Epithelial cell of prostate (primary cell): ENCODE measurements at regions not wholly inside any gene's neighbourhood (a gene's known extent, or its start where the extent isn't known, plus 50 kb on each side); places are given as distances from the start of the nearest gene placed in this dataset.

Source experiments
- DNase-seq: peaks from one replicate; pipeline ENCODE4 v3.0.0-alpha.2; 2011; ENCODE audit warnings: low read depth, low spot score
- H3K27ac ChIP-seq: fragments of 450-650 bp; 2 replicates; pipeline ENCODE4 v1.5.1; 2017; ENCODE audit warnings: mild to moderate bottlenecking

DNA sequence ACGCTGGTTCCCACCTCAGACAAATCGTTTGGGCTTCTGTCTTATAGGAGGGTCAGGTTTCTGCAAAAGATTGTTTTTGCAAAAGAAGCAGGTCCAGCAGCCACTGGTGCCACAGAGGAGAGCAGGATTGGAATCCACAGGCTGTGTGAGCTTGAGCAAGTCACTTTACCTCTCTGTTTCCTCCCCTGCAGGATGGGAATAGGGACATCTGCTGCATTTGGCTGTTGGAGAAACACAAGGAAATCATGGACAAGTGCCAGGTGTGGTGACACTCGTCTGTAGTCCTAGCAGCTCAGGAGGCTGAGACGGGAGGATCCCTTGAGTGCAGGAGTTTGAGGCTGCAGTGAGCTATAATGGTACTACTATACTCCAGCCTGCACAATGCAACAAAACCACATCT, 422.6 kb downstream of the MN1 start:
- DNase-seq: no peak
- no peak overlapping the region for H3K27ac ChIP-seq

DNA sequence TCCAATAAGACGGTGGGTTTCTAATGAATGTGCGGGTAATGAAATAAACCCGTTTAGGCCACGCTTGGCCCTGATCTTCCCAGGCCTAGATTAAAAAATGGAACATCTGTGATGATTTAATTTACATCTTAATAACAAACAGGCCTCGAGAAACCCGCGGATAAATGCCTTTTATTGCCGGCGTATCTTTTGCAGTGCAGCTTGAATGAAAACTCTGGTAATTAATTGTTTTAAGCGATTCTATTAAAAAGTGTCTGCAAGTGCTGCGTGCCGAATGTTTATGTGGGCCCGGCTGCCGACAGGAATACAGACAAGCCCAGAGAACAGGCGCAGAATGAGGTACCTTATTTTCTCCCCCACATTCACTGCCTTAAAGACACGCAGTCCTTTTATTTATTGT, 420.7 kb downstream of the MN1 start:
- DNase-seq: no peak
- H3K27ac ChIP-seq: no peak overlapping the region

- DNase-seq: no peak
- no peak overlapping the region for H3K27ac ChIP-seq
These were observed 420.0 kb downstream of the MN1 start for GRCh38 chr22:27381552-27381951.

GRCh38 chr22:27381960-27382742, 419.4 kb downstream of the MN1 start:
- no peak for DNase-seq
- no peak overlapping the region for H3K27ac ChIP-seq

DNA sequence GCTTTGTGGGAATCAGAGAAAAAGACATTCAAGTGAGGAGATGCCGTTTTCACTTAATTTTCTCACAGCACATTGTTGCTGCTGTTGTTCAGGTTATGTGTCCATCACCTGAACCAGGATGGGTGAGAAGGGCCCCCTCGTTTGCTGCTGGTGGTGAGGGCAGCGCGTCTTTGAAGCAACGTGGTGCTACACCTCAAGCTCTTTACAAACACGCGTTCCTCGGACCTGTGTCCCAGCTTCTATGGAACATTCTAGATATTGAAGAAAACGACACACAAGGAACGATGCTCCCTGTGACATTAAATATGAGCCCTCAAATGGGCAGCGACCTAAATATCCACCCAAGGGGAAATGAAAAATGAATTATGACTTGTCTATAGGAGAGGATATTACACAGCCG, 418.6 kb downstream of the MN1 start:
- H3K27ac ChIP-seq: no peak overlapping the region
- DNase-seq: no peak

DNA sequence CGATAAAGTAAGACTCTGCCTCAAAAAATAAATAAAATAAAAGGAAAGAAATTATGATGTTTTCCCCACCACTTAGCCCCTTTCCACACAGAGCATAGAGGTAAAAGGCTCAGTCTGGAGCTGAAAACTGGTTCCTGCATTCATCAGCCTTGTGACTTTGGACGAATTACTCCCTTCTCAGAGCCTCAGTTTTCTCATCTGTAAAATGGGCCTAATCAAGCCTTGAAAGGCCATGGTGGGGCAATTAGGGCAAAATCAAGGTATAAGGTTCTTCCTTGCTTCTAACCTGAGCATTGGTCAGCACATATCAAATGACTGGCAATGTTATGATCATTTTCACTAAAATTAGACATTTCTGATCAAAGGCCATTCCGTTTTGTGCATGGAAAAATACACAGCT, 417.7 kb downstream of the MN1 start:
- no peak overlapping the region for H3K27ac ChIP-seq
- no peak for DNase-seq

- peak overlapping the region; percentile 36 for H3K27ac ChIP-seq
- DNase-seq: no peak
These were observed 416.1 kb downstream of the MN1 start for GRCh38 chr22:27385261-27385998.

GRCh38 chr22:27386186-27386585, 415.4 kb downstream of the MN1 start:
- DNase-seq: peak; percentile 78
- H3K27ac ChIP-seq: peak overlapping the region; percentile 36

GRCh38 chr22:27387561-27387960, 414.0 kb downstream of the MN1 start:
- DNase-seq: no peak
- H3K27ac ChIP-seq: no peak overlapping the region

- no peak for DNase-seq
- H3K27ac ChIP-seq: no peak overlapping the region
These were observed 413.4 kb downstream of the MN1 start for GRCh38 chr22:27388090-27388600.

DNA sequence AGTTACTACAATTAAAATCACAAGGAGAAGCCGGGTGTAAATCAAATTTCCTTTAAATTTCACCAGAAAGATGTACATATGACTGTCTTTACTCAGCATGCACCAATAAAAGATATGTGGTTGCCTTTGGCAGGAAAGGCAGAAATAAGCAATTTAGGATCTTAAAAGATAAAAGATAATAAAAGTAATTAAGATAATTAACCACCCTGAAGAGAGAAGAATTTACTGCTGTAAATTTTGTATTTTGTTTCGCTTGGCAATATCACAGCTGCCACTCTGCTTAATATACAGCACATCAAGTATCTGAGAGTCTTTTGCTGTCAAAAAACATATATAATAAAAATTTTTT, 411.9 kb downstream of the MN1 start:
- no peak overlapping the region for H3K27ac ChIP-seq
- no peak for DNase-seq

GRCh38 chr22:27391092-27391770, 410.3 kb downstream of the MN1 start:
- no peak for DNase-seq

DNA sequence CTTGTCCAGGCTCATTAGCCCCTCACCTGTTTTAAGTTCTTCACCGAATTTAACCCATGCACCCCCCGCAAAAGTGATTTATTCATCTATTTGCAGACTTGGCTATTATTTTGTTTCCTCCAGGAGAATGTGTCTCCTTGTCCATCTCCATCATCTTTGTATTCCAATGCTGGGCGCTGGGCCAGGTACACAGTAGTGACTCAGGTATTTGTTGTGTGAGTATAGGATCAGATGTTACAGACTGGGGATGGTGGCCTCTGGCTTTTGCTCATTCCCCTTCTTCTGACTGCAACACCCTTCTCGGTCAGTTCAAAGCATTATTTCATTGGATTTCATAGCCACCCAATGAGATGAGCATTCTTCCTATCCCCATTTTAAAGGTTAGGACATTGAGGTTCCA, 408.2 kb downstream of the MN1 start:
- DNase-seq: no peak
- no peak overlapping the region for H3K27ac ChIP-seq

More at GRCh38 chr22:27391092-27391770, 410.3 kb downstream of the MN1 start:
- no peak overlapping the region for H3K27ac ChIP-seq

DNA sequence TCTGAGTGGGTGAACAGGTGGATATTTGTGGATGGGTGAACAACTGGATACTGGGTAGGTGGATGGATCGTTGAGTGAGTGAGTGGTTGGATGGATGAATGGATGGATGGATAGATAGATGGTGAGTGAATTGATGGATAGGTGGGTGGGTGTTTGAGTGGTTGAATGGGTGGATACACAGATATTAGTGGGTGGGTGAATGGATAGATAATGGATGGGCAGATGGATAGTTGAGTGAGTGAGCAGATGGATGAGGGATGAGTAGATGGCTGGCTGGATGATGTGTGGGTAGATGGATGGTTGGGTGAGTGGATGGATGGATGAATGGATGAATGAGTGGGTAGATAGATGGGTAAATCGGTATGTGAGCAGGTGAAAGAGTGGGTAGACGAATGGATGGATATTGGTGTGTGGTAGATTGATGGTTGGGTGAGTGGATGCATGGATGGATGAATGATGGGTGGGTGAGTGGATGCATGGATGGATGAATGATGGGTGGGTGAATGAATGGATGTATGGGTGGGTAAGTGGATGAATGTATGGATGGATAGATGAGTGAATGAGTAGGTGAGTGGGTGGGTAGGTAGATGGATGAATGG, 406.7 kb downstream of the MN1 start:
- DNase-seq: no peak
- no peak overlapping the region for H3K27ac ChIP-seq

- no peak overlapping the region for H3K27ac ChIP-seq
- no peak for DNase-seq
These were observed 404.3 kb downstream of the MN1 start for GRCh38 chr22:27397036-27397953.

DNA sequence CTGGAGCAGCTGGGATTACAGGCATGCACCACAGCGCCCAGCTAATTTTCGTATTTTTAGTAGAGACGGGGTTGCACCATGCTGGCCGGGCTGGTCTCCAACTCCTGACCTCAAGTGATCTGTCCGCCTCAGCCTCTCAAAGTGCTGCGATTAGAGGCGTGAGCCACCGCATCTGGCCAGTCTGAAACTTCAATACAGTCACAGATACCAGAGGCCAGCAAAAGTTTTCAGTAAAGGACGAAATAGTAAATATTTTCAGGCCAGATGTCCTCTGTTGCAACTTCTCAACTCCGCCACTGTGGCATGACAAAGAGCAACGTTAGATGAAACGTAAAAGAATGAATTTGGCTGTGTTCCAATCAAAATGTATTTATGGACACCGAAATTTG, 403.6 kb downstream of the MN1 start:
- no peak for DNase-seq
- no peak overlapping the region for H3K27ac ChIP-seq

GRCh38 chr22:27399161-27399560, 402.4 kb downstream of the MN1 start:
- no peak for DNase-seq
- no peak overlapping the region for H3K27ac ChIP-seq

DNA sequence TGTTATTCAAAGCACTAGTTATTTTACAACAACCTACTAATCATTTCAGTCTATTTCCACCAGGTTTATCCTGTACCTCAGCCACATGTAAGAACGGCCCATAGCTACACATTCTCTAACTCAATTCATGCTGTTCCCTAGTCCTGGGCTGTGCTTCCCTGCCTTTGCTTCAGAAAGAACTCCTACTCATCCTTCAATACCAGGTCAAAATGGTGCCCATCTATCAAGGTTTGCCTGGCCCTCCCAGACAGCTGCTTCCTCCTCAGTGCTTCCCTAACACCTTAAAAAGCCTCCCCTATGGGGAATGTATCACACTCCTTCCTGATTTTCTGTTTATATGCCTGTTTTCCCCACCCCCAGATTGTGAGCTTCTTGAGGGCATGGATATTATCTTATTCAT, 400.7 kb downstream of the MN1 start:
- no peak for DNase-seq
- no peak overlapping the region for H3K27ac ChIP-seq

DNA sequence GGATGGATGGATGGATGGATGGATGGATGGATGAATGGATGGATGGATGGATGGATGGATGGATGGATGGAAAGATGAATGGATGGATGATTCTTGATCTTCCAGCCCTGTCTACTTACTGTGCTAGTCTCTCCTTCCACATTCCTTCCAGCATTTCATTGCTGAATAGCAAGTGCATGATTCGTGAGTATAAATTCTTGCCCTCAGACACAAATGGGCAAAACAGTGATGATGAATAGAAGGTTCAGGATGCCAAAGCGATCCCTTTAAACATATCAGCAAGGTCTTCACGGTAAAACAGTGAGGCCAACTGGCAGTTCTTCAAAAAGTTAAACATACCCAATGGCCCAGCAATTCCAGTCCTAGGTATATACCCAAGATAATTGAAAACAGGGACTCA, 400.2 kb downstream of the MN1 start:
- no peak overlapping the region for H3K27ac ChIP-seq
- DNase-seq: no peak

- no peak overlapping the region for H3K27ac ChIP-seq
- no peak for DNase-seq
These were observed 397.1 kb downstream of the MN1 start for GRCh38 chr22:27404441-27404840.
